GM18508 (cell line): ENCODE measurements at regions not wholly inside any gene's neighbourhood (a gene's known extent, or its start where the extent isn't known, plus 50 kb on each side); places are given as distances from the start of the nearest gene placed in this dataset.
"Not testable (repeated sequence)": the region's sequence is repeated elsewhere in the genome, so short reads cannot be mapped to it uniquely, and the experiment has no call there.

Experiments used
- ATAC-seq: cut with Tn5 transposase; IDR thresholded peaks from one replicate; pipeline ENCODE4 v1.9.1; 2021; ENCODE audit warnings: moderate number of reproducible peaks; ENCODE audit not compliant: insufficient read depth, unreplicated experiment

- ATAC-seq, result not testable (repeated sequence)
These were observed 350.9 kb downstream of the SPIN4 start for GRCh38 chrX:63000196-63000595.
